Activated T-helper 2 cell treated with anti-CD3 and anti-CD28 coated beads, Interferon-gamma antibody, Interleukin-2, Interleukin-4, amounts not matched to agents 10 μg/mL and 5 μg/mL and 100 μg/mL, durations not matched to agents 14 hours and 24 hours and 36 hours (primary cell): ENCODE measurements at regions not wholly inside any gene's neighbourhood (a gene's known extent, or its start where the extent isn't known, plus 50 kb on each side); places are given as distances from the start of the nearest gene placed in this dataset.

ENCODE experiments used
- DNase-seq: peaks from one replicate; pipeline ENCODE4 v3.0.0; 2021; ENCODE audit warnings: low spot score
- H3K27ac Mint-ChIP-seq: one replicate; pipeline ENCODE4 v1.8.0; 2021; ENCODE audit warnings: mixed read lengths
- H3K27me3 Mint-ChIP-seq: one replicate; pipeline ENCODE4 v1.8.0; 2021; ENCODE audit warnings: low read depth, mixed read lengths
- H3K36me3 Mint-ChIP-seq: one replicate; pipeline ENCODE4 v1.8.0; 2021; ENCODE audit warnings: low read depth, mixed read lengths
- H3K4me1 Mint-ChIP-seq: one replicate; pipeline ENCODE4 v1.8.0; 2021; ENCODE audit warnings: low read depth, mixed read lengths
- H3K4me3 Mint-ChIP-seq: one replicate; pipeline ENCODE4 v1.8.0; 2021; ENCODE audit warnings: low read depth, mild to moderate bottlenecking, moderate library complexity, mixed read lengths
- H3K9me3 Mint-ChIP-seq: one replicate; pipeline ENCODE4 v1.8.0; 2021; ENCODE audit warnings: mixed read lengths
- intact Hi-C: fragments of 100-400 bp; cut with micrococcal nuclease; formaldehyde crosslinking; loops from one replicate; pipeline ENCODE4 v1.15.1; 2023

GRCh38 chr17:69729944-69730343, 315.4 kb downstream of the MAP2K6 start:
- H3K27me3 Mint-ChIP-seq = peaks cover 7% of the 10 kb centered on the region
- no peaks in the 10 kb centered on the region for H3K9me3 Mint-ChIP-seq
- H3K4me3 Mint-ChIP-seq = no peak overlapping the region
- intact Hi-C loops = loop anchor here (10.0 kb wide), 1 partner anchor 325 kb away; no protein-coding TSS in a partner anchor
- H3K4me1 Mint-ChIP-seq = peaks cover 9% of the 10 kb centered on the region
- DNase-seq = no peak
- no peak overlapping the region for H3K27ac Mint-ChIP-seq
- H3K36me3 Mint-ChIP-seq = no peaks in the 10 kb centered on the region

- intact Hi-C loops = loop anchor here (10.0 kb wide), 1 partner anchor 322 kb away; no protein-coding TSS in a partner anchor
- peaks cover 7% of the 10 kb centered on the region for H3K36me3 Mint-ChIP-seq
- peaks cover 8% of the 10 kb centered on the region for H3K9me3 Mint-ChIP-seq
- H3K4me1 Mint-ChIP-seq = peaks cover 15% of the 10 kb centered on the region
- DNase-seq = no peak
- H3K27me3 Mint-ChIP-seq = peaks cover 1% of the 10 kb centered on the region
- H3K4me3 Mint-ChIP-seq = no peak overlapping the region
- no peak overlapping the region for H3K27ac Mint-ChIP-seq
Observed at GRCh38 chr17:69732272-69732918, 317.9 kb downstream of the MAP2K6 start.

- intact Hi-C loops = loop anchor here (10.0 kb wide), 1 partner anchor 321 kb away; no protein-coding TSS in a partner anchor
- peaks cover 15% of the 10 kb centered on the region for H3K9me3 Mint-ChIP-seq
- H3K4me1 Mint-ChIP-seq = peaks cover 23% of the 10 kb centered on the region
- no peak overlapping the region for H3K27ac Mint-ChIP-seq
- H3K27me3 Mint-ChIP-seq = peaks cover 1% of the 10 kb centered on the region
- no peak overlapping the region for H3K4me3 Mint-ChIP-seq
- peaks cover 13% of the 10 kb centered on the region for H3K36me3 Mint-ChIP-seq
- DNase-seq = no peak
Observed at GRCh38 chr17:69733171-69734012, 318.9 kb downstream of the MAP2K6 start.

GRCh38 chr17:69734656-69735055, 320.2 kb downstream of the MAP2K6 start:
- Mint-ChIP-seq H3K36me3 (peaks cover 18% of the 10 kb centered on the region), H3K27ac (no peak overlapping the region), H3K9me3 (peaks cover 17% of the 10 kb centered on the region), H3K4me1 (peaks cover 35% of the 10 kb centered on the region), H3K4me3 (no peak overlapping the region), H3K27me3 (peaks cover 1% of the 10 kb centered on the region)
- intact Hi-C loops = loop anchor here (5.0 to 10.0 kb wide), 2 partner anchors 320 to 403 kb away; no protein-coding TSS in a partner anchor
- no peak for DNase-seq

- H3K27ac Mint-ChIP-seq = no peak overlapping the region
- H3K4me3 Mint-ChIP-seq = no peak overlapping the region
- peaks cover 20% of the 10 kb centered on the region for H3K36me3 Mint-ChIP-seq
- DNase-seq = no peak
- H3K9me3 Mint-ChIP-seq = peaks cover 17% of the 10 kb centered on the region
- peaks cover 1% of the 10 kb centered on the region for H3K27me3 Mint-ChIP-seq
- intact Hi-C loops = loop anchor here (5.0 to 10.0 kb wide), 2 partner anchors 320 to 402 kb away; no protein-coding TSS in a partner anchor
- H3K4me1 Mint-ChIP-seq = peaks cover 34% of the 10 kb centered on the region
Observed at GRCh38 chr17:69735285-69735684, 320.8 kb downstream of the MAP2K6 start.

GRCh38 chr17:69743091-69743490, 328.6 kb downstream of the MAP2K6 start:
- Mint-ChIP-seq H3K36me3 (peaks cover 20% of the 10 kb centered on the region), H3K4me1 (peaks cover 16% of the 10 kb centered on the region), H3K27ac (no peak overlapping the region), H3K9me3 (peaks cover 25% of the 10 kb centered on the region), H3K27me3 (no peaks in the 10 kb centered on the region), H3K4me3 (no peak overlapping the region)
- intact Hi-C loops = no loop called here
- no peak for DNase-seq

GRCh38 chr17:69744512-69745070, 330.1 kb downstream of the MAP2K6 start:
- H3K4me1 Mint-ChIP-seq = peaks cover 1% of the 10 kb centered on the region
- DNase-seq = no peak
- no peaks in the 10 kb centered on the region for H3K27me3 Mint-ChIP-seq
- no peak overlapping the region for H3K27ac Mint-ChIP-seq
- H3K4me3 Mint-ChIP-seq = no peak overlapping the region
- intact Hi-C loops = no loop called here
- peaks cover 22% of the 10 kb centered on the region for H3K9me3 Mint-ChIP-seq
- H3K36me3 Mint-ChIP-seq = peaks cover 14% of the 10 kb centered on the region

GRCh38 chr17:69749911-69750310, 325.1 kb upstream of the KCNJ16 start:
- H3K4me1 Mint-ChIP-seq = no peaks in the 10 kb centered on the region
- H3K27ac Mint-ChIP-seq = no peak overlapping the region
- H3K9me3 Mint-ChIP-seq = peaks cover 10% of the 10 kb centered on the region
- H3K36me3 Mint-ChIP-seq = no peaks in the 10 kb centered on the region
- intact Hi-C loops = no loop called here
- DNase-seq = no peak
- H3K27me3 Mint-ChIP-seq = no peaks in the 10 kb centered on the region
- H3K4me3 Mint-ChIP-seq = no peak overlapping the region

GRCh38 chr17:69757688-69758430, 317.2 kb upstream of the KCNJ16 start:
- Mint-ChIP-seq H3K27me3 (no peaks in the 10 kb centered on the region), H3K27ac (no peak overlapping the region), H3K4me1 (peaks cover 25% of the 10 kb centered on the region), H3K36me3 (peaks cover under 1% of the 10 kb centered on the region), H3K9me3 (peaks cover 6% of the 10 kb centered on the region), H3K4me3 (no peak overlapping the region)
- intact Hi-C loops = no loop called here
- no peak for DNase-seq

- Mint-ChIP-seq H3K4me3 (no peak overlapping the region), H3K36me3 (peaks cover 3% of the 10 kb centered on the region), H3K4me1 (peaks cover 29% of the 10 kb centered on the region), H3K27me3 (no peaks in the 10 kb centered on the region), H3K9me3 (peaks cover 6% of the 10 kb centered on the region), H3K27ac (no peak overlapping the region)
- intact Hi-C loops = loop anchor here (1.0 to 2.0 kb wide), 2 partner anchors 22 to 376 kb away; no protein-coding TSS in a partner anchor
- DNase-seq = no peak
Observed at GRCh38 chr17:69760562-69760961, 314.5 kb upstream of the KCNJ16 start.

- H3K27me3 Mint-ChIP-seq = no peaks in the 10 kb centered on the region
- H3K4me3 Mint-ChIP-seq = no peak overlapping the region
- H3K27ac Mint-ChIP-seq = no peak overlapping the region
- H3K36me3 Mint-ChIP-seq = peaks cover 3% of the 10 kb centered on the region
- intact Hi-C loops = loop anchor here (2.0 kb wide), 1 partner anchor 376 kb away; no protein-coding TSS in a partner anchor
- H3K9me3 Mint-ChIP-seq = peaks cover 6% of the 10 kb centered on the region
- DNase-seq = no peak
- peaks cover 29% of the 10 kb centered on the region for H3K4me1 Mint-ChIP-seq
Observed at GRCh38 chr17:69761011-69761410, 314.0 kb upstream of the KCNJ16 start.

GRCh38 chr17:69761767-69762321, 313.2 kb upstream of the KCNJ16 start:
- intact Hi-C loops = loop anchor here (2.0 kb wide), 1 partner anchor 375 kb away; no protein-coding TSS in a partner anchor

More at GRCh38 chr17:69761767-69762321, 313.2 kb upstream of the KCNJ16 start:
- no peak for DNase-seq
- no peak overlapping the region for H3K27ac Mint-ChIP-seq
- peaks cover 29% of the 10 kb centered on the region for H3K4me1 Mint-ChIP-seq
- peaks cover 3% of the 10 kb centered on the region for H3K36me3 Mint-ChIP-seq
- H3K4me3 Mint-ChIP-seq = no peak overlapping the region
- H3K27me3 Mint-ChIP-seq = no peaks in the 10 kb centered on the region
- peaks cover 6% of the 10 kb centered on the region for H3K9me3 Mint-ChIP-seq
